SK-N-SH (cell line): ENCODE measurements at regions not wholly inside any gene's neighbourhood (a gene's known extent, or its start where the extent isn't known, plus 50 kb on each side); places are given as distances from the start of the nearest gene placed in this dataset.

Source experiments
- CTCF ChIA-PET: fragments of 300-600, 350-600 bp; formaldehyde crosslinking; extraction: SDS; loops from one replicate; lab custom pipeline; 2021; lab: Yijun Ruan, JAX
- POLR2A ChIA-PET: fragments of 350-600 bp; sonication (Branson Sonifier 250); formaldehyde crosslinking; extraction: SDS; loops from one replicate; lab custom pipeline; 2020; ENCODE audit warnings: antibody characterized with exemption, inconsistent platforms; lab: Yijun Ruan, JAX
- DNase-seq: peaks from one replicate; pipeline ENCODE4 v3.0.0; 2012
- H2AFZ ChIP-seq: fragments of 200-600 bp; sonication (generic); 2 replicates; pipeline ENCODE4 v1.8.1; 2016; ENCODE audit warnings: antibody characterized with exemption, mild to moderate bottlenecking, low read depth
- H3F3A ChIP-seq: fragments of 200-600 bp; sonication (generic); replicated peaks from 2 replicates; pipeline ENCODE3; 2016; ENCODE audit warnings: antibody characterized with exemption, mild to moderate bottlenecking; ENCODE audit not compliant: insufficient read depth
- H3K27ac ChIP-seq, 2 experiments: fragments of 200-500 bp in 1 of 2; fragments of 200-600 bp in 1 of 2; sonication (Bioruptor generic) in 1 of 2; sonication (generic), shearing (Covaris generic) in 1 of 2; 2 replicates each; pipeline versions ENCODE4 v1.5.1 to v1.6.1; 2014 to 2016; ENCODE audit warnings: low read depth in 2 of 2, inconsistent platforms in 1 of 2, low read length in 1 of 2, mild to moderate bottlenecking in 1 of 2, mixed read lengths in 1 of 2
- H3K27me3 ChIP-seq: fragments of 200-600 bp; sonication (generic), shearing (Covaris generic); 2 replicates; pipeline ENCODE4 v1.6.1; 2016; ENCODE audit warnings: mixed run types; ENCODE audit not compliant: insufficient read depth
- H3K36me3 ChIP-seq, 2 experiments: fragments of 200-500 bp in 1 of 2; fragments of 200-600 bp in 1 of 2; sonication (Bioruptor generic) in 1 of 2; sonication (generic) in 1 of 2; replicated peaks in 1 of 2; 2 replicates each; pipeline versions ENCODE3 to v1.5.1; 2014 to 2016; ENCODE audit warnings: low read length in 1 of 2, mild to moderate bottlenecking in 1 of 2; ENCODE audit not compliant: insufficient read depth in 2 of 2, control insufficient read depth in 1 of 2
- H3K4me1 ChIP-seq, 2 experiments: fragments of 200-500 bp in 1 of 2; fragments of 200-600 bp in 1 of 2; sonication (Bioruptor generic) in 1 of 2; sonication (generic), shearing (Covaris generic) in 1 of 2; 2 replicates each; pipeline versions ENCODE4 v1.5.1 to v1.6.1; 2014 to 2016; ENCODE audit warnings: low read depth in 1 of 2, low read length in 1 of 2, mixed run types in 1 of 2; ENCODE audit not compliant: insufficient read depth in 2 of 2, control insufficient read depth in 1 of 2
- H3K4me2 ChIP-seq: fragments of 200-600 bp; sonication (generic), shearing (Covaris generic); 2 replicates; pipeline ENCODE4 v1.6.1; 2017; ENCODE audit warnings: mixed run types
- H3K4me3 ChIP-seq, 2 experiments: fragments of 200-500 bp in 1 of 2; fragments of 200-600 bp in 1 of 2; sonication (Bioruptor generic) in 1 of 2; sonication (generic), shearing (Covaris generic) in 1 of 2; 2 replicates each; pipeline versions ENCODE4 v1.5.1 to v1.8.1; 2014 to 2016; ENCODE audit warnings: low read depth in 2 of 2, inconsistent platforms in 1 of 2, low read length in 1 of 2, mild to moderate bottlenecking in 1 of 2, mixed read lengths in 1 of 2, moderate library complexity in 1 of 2
- H3K79me2 ChIP-seq: fragments of 200-600 bp; sonication (generic); 2 replicates; pipeline ENCODE4 v1.8.1; 2017; ENCODE audit warnings: mild to moderate bottlenecking; ENCODE audit not compliant: insufficient read depth
- H3K9ac ChIP-seq: fragments of 200-600 bp; sonication (generic); 2 replicates; pipeline ENCODE4 v1.6.1; 2017; ENCODE audit warnings: mixed run types
- H3K9me2 ChIP-seq: fragments of 200-600 bp; sonication (generic); 2 replicates; pipeline ENCODE4 v1.6.1; 2017; ENCODE audit warnings: mixed run types
- H3K9me3 ChIP-seq: fragments of 200-600 bp; sonication (generic); 2 replicates; pipeline ENCODE4 v1.6.1; 2017; ENCODE audit warnings: mixed run types, mild to moderate bottlenecking, moderate library complexity
- H4K20me1 ChIP-seq: fragments of 200-600 bp; sonication (generic); 2 replicates; pipeline ENCODE4 v1.6.1; 2017; ENCODE audit warnings: mild to moderate bottlenecking, mixed run types; ENCODE audit not compliant: insufficient read depth
- FOXJ3 ChIP-seq: sonication (generic); formaldehyde crosslinking; IDR thresholded peaks from 2 replicates; pipeline ENCODE4 v1.5.1; 2020; ENCODE audit warnings: mild to moderate bottlenecking, missing genetic modification reagents
- MAX ChIP-seq: IDR thresholded peaks from 2 replicates; pipeline ENCODE4 v1.4.0; 2012; ENCODE audit warnings: low read depth
- MXI1 ChIP-seq: IDR thresholded peaks from 2 replicates; pipeline ENCODE4 v1.6.1; 2012; ENCODE audit warnings: mild to moderate bottlenecking, low read depth, low read length, improper control_type of control experiment
- NFIC ChIP-seq: IDR thresholded peaks from 2 replicates; pipeline ENCODE4 v1.4.0; 2012; ENCODE audit warnings: borderline replicate concordance
- PBX3 ChIP-seq: IDR thresholded peaks from 2 replicates; pipeline ENCODE4; 2012
- TAF1 ChIP-seq: IDR thresholded peaks from 2 replicates; pipeline ENCODE4 v1.6.1; 2012; ENCODE audit warnings: low read depth, mild to moderate bottlenecking, low read length, moderate library complexity, borderline replicate concordance
- USF2 ChIP-seq: fragments of 150-350 bp; IDR thresholded peaks from 2 replicates; pipeline ENCODE4 v1.6.1; 2017; ENCODE audit warnings: antibody characterized with exemption, low read length, low read depth, borderline replicate concordance
- WGBS: methylation state at CpG from one replicate; pipeline ENCODE4 v1.1.6; 2017; ENCODE audit warnings: low lambda C conversion rate; 5-methylcytosine and 5-hydroxymethylcytosine counted together

GRCh38 chr2:42927334-42928160 is 135.2 kb upstream of the HAAO start (continued):
- TF ChIP-seq MAX (no peak), TAF1 (no peak), USF2 (no peak), MXI1 (no peak), PBX3 (no peak)
- TF ChIP-seq, all 33 proteins: peak for 0

- H3F3A ChIP-seq, result peaks cover 11% of the 10 kb centered on the region
- TF ChIP-seq FOXJ3, result 0 out of 2 replicates have a peak, but pooled peaks have one; percentile 17
- no peak for TF ChIP-seq MAX
- no peak for TF ChIP-seq NFIC
- H3K9me2 ChIP-seq, result no peaks in the 10 kb centered on the region
- POLR2A ChIA-PET, result interaction anchor here (0.7 to 1.3 kb wide), 2 partner anchors 20 to 669 kb away, joined by 3 read pairs; partner anchors contain the start of gene THADA
- CTCF ChIA-PET, result interaction anchor here (0.7 to 10.1 kb wide), 12 partner anchors 8 to 650 kb away, joined by 3 to 96 read pairs (median 4); no protein-coding TSS in a partner anchor
- H3K79me2 ChIP-seq, result no peaks in the 10 kb centered on the region
- H3K36me3 ChIP-seq, result no peaks in the 10 kb centered on the region
- 95% methylated on average over 26 of the region's 26 CpGs for WGBS
- no peaks in the 10 kb centered on the region for H4K20me1 ChIP-seq
- no peak overlapping the region; the same call in 1 of the 2 replicates for H3K9ac ChIP-seq
- no peak for DNase-seq
- H3K4me1 ChIP-seq, result peaks cover 43 to 77% of the 10 kb centered on the region in 2 experiments
- H3K27ac ChIP-seq, result peak overlapping the region in 1 of 2 experiments; percentile 93; a peak in 2 of 4 replicates
- H2AFZ ChIP-seq, result peak overlapping the region; percentile 57; the same call in 1 of the 2 replicates
- H3K27me3 ChIP-seq, result no peaks in the 10 kb centered on the region
- no peak overlapping the region for H3K4me2 ChIP-seq
- H3K9me3 ChIP-seq, result no peaks in the 10 kb centered on the region
- H3K4me3 ChIP-seq, result no peak overlapping the region
Observed at GRCh38 chr2:42926434-42927333, 134.3 kb upstream of the HAAO start.
